ENCODE measurements at regions not wholly inside any gene's neighbourhood (a gene's known extent, or its start where the extent isn't known, plus 50 kb on each side); places are given as distances from the start of the nearest gene placed in this dataset.

DNA sequence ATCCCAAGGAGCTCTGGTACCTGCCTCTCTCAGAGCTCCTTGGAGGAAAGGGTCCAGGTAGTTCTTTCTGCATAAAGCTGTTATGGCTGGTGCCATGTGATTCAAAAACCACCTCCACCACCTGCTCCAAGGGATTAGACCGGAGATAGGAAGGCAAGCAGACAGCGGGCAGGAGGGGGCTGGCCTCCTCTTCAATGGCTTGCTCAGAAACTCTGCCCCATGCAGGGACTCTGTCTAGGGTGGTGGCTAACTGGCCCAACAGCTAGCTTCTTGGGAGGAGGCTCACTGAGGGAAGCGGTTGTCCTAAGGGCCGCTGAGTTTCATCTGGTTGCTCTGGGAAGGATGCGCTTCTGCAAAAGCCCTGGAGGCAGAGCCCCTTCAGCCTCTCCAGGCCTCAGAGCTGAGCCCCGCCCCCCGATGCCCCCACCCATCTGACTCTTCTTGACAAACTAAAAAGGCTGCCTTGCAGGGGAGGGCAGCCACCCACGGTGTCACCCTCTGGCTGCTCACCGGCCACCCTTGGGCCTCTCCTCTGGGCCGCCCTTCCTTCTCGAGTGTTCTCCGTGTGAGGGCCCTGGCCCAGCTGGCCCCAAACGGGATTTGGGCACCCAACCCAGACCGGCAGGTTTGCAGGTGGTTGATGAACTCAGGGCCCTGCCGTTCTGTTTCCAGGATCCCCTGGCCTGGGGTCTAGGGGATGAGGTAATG, 90.2 kb downstream of the MCFD2 start:
- TF ChIP-seq CTCF (IDR thresholded peaks at IDR 0.05; ENCODE audit: insufficient read depth, low read length) (no peak), POLR2AphosphoS5 (IDR thresholded peaks at IDR 0.05; ENCODE audit: low read depth) (no peak), GABPA (IDR thresholded peaks at IDR 0.05; ENCODE audit: low read depth) (no peak)
